ENCODE measurements at regions not wholly inside any gene's neighbourhood (a gene's known extent, or its start where the extent isn't known, plus 50 kb on each side); places are given as distances from the start of the nearest gene placed in this dataset.
"Not testable (repeated sequence)": the region's sequence is repeated elsewhere in the genome, so short reads cannot be mapped to it uniquely, and the experiment has no call there.

DNA sequence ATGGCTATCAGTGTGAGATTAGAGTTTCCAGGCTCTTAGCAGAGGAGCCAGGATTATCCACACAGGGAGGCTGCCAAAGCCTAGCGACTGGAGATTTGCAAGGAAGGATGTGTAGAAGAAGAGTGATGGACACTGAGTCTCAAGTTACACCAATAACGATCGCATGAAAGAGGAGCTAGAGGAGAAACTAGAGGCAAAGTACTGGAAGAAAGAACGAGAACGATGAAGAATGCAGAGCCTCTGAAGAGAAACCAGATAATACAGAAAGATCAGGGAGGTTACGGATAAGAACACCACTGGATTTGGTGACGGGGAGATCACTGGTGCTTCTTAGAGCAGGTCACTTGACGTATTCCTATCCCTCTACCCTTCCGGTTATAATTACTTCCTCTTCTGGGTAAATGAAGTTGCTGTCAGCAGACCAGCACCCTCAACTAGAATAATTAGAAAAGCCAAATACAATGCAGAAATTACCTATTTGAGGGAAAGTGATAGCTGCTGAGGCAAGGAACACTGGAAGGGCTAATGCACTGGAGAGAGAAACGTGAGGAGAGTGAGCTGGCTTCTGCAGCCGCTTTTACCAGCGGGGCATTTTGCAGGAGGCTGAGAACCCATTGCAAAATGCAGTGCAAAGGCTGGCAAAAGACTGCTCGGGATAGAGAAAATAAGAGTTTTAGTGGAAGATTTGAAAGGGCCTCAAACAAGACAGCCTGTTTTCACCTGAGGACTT lies 93.1 kb upstream of the HIF1A start:
- ATAC-seq (ENCODE audit: poor library complexity) (peak; percentile 61), DNase-seq (no peak)
- intact Hi-C loops (cut with DNase I), result no loop called here

- DNase-seq (no peak), ATAC-seq (ENCODE audit: poor library complexity) (peak; percentile 28)
- intact Hi-C loops (cut with DNase I), result no loop called here
Measured at GRCh38 chr14:61602733-61603077, 92.6 kb upstream of the HIF1A start.

- intact Hi-C loops (cut with DNase I), result no loop called here
- ATAC-seq (ENCODE audit: poor library complexity) (no peak), DNase-seq (no peak)
Measured at GRCh38 chr14:61603736-61604135, 91.6 kb upstream of the HIF1A start.

- DNase-seq (no peak), ATAC-seq (ENCODE audit: poor library complexity) (no peak)
- intact Hi-C loops (cut with DNase I), result no loop called here
Measured at GRCh38 chr14:61607570-61608244, 87.6 kb upstream of the HIF1A start.

GRCh38 chr14:61608245-61609165 lies 86.8 kb upstream of the HIF1A start:
- intact Hi-C loops (cut with DNase I), result no loop called here
- ATAC-seq (ENCODE audit: poor library complexity), result peak; percentile 68
- no peak for DNase-seq

GRCh38 chr14:61609191-61609843 lies 86.0 kb upstream of the HIF1A start:
- intact Hi-C loops (cut with DNase I), result no loop called here
- DNase-seq (peak; percentile 63), ATAC-seq (ENCODE audit: poor library complexity) (peak; percentile 64)

GRCh38 chr14:61609884-61610283 lies 85.4 kb upstream of the HIF1A start:
- intact Hi-C loops (cut with DNase I), result no loop called here
- no peak for ATAC-seq (ENCODE audit: poor library complexity)

DNA sequence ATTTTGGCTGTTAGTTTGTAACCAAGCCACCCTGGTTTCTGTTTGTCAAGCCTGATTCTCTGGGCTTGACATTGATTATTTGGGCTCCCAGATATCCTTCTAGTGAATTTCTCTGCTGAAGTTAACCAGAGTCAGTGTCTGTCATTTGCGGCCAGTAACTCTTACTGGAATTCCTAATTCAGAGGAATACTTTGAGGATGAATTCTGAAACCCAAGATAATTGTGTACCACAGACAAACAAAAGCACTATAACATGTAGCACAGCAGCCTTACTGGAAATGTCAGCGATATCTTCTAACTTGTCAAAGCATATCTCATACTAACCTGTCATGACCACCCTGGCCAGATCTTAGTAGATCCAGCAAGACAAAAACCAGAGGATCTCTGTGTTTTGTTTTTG lies 84.4 kb upstream of the HIF1A start:
- ATAC-seq (ENCODE audit: poor library complexity), result no peak
- intact Hi-C loops (cut with DNase I), result no loop called here
- DNase-seq, result no peak

More at GRCh38 chr14:61609884-61610283, 85.4 kb upstream of the HIF1A start:
- no peak for DNase-seq

GRCh38 chr14:61611880-61612630 lies 83.3 kb upstream of the HIF1A start:
- ATAC-seq (ENCODE audit: poor library complexity) (no peak), DNase-seq (no peak)
- intact Hi-C loops (cut with DNase I), result no loop called here

GRCh38 chr14:61613006-61613405 lies 82.3 kb upstream of the HIF1A start:
- intact Hi-C loops (cut with DNase I); DNase-seq: not testable (repeated sequence)

GRCh38 chr14:61614693-61615092 lies 80.6 kb upstream of the HIF1A start:
- DNase-seq, result no peak
- ATAC-seq (ENCODE audit: poor library complexity), result no peak
- intact Hi-C loops (cut with DNase I), result no loop called here

More at GRCh38 chr14:61613006-61613405, 82.3 kb upstream of the HIF1A start:
- not testable (repeated sequence) for ATAC-seq (ENCODE audit: poor library complexity)

DNA sequence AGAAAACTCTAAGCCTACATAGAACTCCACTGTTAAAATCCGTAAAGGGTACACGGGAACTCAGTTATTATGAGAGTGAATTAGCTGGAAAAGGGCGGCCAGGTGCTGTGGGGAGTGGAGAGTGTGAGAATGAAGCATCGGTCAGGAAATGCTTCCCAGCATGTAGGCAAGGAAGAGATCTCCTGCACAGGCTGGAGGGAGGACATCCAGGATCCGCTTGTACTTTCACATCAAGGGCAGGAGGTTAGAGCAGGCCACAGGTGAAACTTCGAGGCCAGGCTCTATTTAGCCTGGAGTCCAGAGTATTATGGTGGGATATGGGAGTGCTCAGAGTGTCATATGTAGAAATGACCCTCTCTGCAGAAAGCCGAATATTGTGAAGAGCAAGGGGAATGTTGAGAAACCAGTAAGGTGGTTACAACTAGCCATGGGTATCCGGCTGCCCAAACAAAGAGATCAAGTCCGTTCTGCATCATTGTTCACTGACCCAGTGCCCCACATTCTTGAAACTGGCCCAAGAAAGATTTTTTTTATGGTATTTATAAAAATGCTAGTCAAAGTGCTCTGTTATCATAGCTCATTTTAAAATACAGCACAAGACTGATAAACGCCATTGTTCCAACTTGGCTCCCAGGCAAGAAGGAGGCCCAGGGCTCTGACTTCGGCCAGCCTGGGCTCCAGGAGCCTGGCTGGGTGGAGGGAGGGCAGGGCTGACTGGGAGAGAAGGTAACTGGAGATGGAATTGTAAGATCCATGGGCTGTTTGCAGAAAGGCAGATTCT lies 79.4 kb upstream of the HIF1A start:
- intact Hi-C loops (cut with DNase I), result no loop called here
- DNase-seq (no peak), ATAC-seq (ENCODE audit: poor library complexity) (no peak)

- DNase-seq, result no peak
- intact Hi-C loops (cut with DNase I), result no loop called here
- ATAC-seq (ENCODE audit: poor library complexity), result no peak
Measured at GRCh38 chr14:61616524-61617185, 78.7 kb upstream of the HIF1A start.

DNA sequence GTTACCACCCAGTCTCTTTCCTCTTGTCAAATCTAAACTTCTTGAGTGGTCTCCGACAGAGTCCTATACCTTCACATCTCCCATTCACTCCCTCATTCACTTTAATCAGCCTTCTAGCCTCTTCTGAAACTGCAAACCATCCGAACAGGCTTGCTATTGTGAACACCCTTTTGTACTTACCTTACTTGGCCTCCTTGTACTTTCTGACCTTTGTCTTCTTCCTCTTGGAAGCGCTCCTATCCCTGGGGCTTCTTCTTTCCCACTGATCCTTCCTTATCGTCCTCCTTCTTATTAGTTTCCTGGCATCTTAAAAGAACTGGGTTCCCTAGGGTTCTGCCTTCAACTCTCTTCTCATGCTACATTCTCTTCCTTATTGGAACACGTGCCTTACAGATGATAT lies 76.9 kb upstream of the HIF1A start:
- intact Hi-C loops (cut with DNase I), result no loop called here
- DNase-seq (no peak), ATAC-seq (ENCODE audit: poor library complexity) (no peak)

- intact Hi-C loops (cut with DNase I), result no loop called here
- ATAC-seq (ENCODE audit: poor library complexity) (no peak), DNase-seq (no peak)
Measured at GRCh38 chr14:61619494-61619893, 75.8 kb upstream of the HIF1A start.

DNA sequence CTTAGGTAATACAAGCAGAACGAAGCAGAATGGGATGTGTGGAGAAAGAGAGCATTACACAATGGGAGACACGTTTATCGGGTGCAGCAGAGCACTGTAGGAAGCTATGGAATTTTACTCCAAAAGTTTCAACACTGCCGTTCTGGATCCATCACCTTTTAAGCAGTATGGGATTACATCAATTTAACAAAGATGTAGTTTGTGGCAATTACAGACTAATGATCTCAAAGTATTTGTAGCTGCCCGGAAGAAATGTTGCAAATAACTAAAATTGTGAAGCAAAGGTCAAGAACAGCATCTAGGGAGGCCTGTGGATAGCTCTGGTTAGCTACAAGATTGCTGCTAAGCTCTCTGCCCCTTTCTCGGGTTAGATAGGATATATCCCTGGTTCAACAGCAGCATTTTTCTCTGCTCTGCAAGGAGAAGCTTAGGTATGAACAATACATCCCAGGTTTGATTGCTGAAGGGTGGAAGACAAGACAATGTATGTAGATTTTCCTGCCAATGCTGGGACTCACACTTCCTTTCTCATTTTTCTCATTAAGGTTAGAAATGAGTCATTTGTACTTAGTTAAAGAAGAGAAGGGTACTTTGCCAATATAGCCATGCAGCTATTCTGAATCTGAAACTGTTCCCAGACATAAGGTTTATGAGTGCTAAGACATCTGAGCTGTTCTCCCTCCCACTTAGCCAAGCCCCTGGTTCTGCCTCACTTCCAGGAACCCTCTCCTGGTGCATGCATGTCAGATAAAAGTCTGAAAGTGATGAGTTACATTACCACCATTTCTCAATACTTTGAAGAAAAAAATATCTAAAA lies 75.0 kb upstream of the HIF1A start:
- DNase-seq (no peak), ATAC-seq (ENCODE audit: poor library complexity) (no peak)
- intact Hi-C loops (cut with DNase I), result no loop called here
